Stimulated activated memory B cell treated with anti-CD40 and anti-IgM and Interleukin-4, amounts not matched to agents 10 μg/mL and 1 μg/mL and 100 μg/mL, for 72 hours (primary cell): ENCODE measurements at regions not wholly inside any gene's neighbourhood (a gene's known extent, or its start where the extent isn't known, plus 50 kb on each side); places are given as distances from the start of the nearest gene placed in this dataset.

Source experiments
- ATAC-seq: fragments of 150-1000 bp; cut with Tn5 transposase; 2 replicates; pipeline ENCODE4 v1.10.0; 2021
- H3K27ac Mint-ChIP-seq: one replicate; pipeline ENCODE4 v1.8.0; 2022; ENCODE audit warnings: mild to moderate bottlenecking, mixed read lengths
- H3K27me3 Mint-ChIP-seq: one replicate; pipeline ENCODE4 v1.8.0; 2022; ENCODE audit warnings: mixed read lengths
- H3K36me3 Mint-ChIP-seq: one replicate; pipeline ENCODE4 v1.8.0; 2022; ENCODE audit warnings: mixed read lengths
- H3K4me1 Mint-ChIP-seq: one replicate; pipeline ENCODE4 v1.8.0; 2022; ENCODE audit warnings: mixed read lengths
- H3K4me3 Mint-ChIP-seq: one replicate; pipeline ENCODE4 v1.8.0; 2022; ENCODE audit warnings: mild to moderate bottlenecking, moderate library complexity, mixed read lengths
- H3K9me3 Mint-ChIP-seq: one replicate; pipeline ENCODE4 v1.8.0; 2022; ENCODE audit warnings: mixed read lengths

- Mint-ChIP-seq H3K9me3 (no peaks in the 10 kb centered on the region), H3K4me3 (no peak overlapping the region), H3K36me3 (no peaks in the 10 kb centered on the region), H3K27ac (no peak overlapping the region), H3K27me3 (peaks cover 12% of the 10 kb centered on the region), H3K4me1 (peaks cover 6% of the 10 kb centered on the region)
- no peak for ATAC-seq
Observed at GRCh38 chr5:159864885-159865691, 51.2 kb upstream of the ADRA1B start.

GRCh38 chr5:159866093-159866492 is 50.2 kb upstream of the ADRA1B start:
- peaks cover 12% of the 10 kb centered on the region for H3K27me3 Mint-ChIP-seq

More at GRCh38 chr5:159866093-159866492, 50.2 kb upstream of the ADRA1B start:
- Mint-ChIP-seq H3K4me1 (peaks cover 6% of the 10 kb centered on the region), H3K27ac (no peak overlapping the region), H3K4me3 (no peak overlapping the region), H3K9me3 (no peaks in the 10 kb centered on the region), H3K36me3 (no peaks in the 10 kb centered on the region)
- ATAC-seq: no peak
